Fibroblast of peridontal ligament (primary cell): ENCODE measurements at regions not wholly inside any gene's neighbourhood (a gene's known extent, or its start where the extent isn't known, plus 50 kb on each side); places are given as distances from the start of the nearest gene placed in this dataset.
"Not testable (repeated sequence)": the region's sequence is repeated elsewhere in the genome, so short reads cannot be mapped to it uniquely, and the experiment has no call there.

Experiments
- DNase-seq: peaks from one replicate; pipeline ENCODE4 v3.0.0-alpha.2; 2010; ENCODE audit errors: extremely low read depth

DNA sequence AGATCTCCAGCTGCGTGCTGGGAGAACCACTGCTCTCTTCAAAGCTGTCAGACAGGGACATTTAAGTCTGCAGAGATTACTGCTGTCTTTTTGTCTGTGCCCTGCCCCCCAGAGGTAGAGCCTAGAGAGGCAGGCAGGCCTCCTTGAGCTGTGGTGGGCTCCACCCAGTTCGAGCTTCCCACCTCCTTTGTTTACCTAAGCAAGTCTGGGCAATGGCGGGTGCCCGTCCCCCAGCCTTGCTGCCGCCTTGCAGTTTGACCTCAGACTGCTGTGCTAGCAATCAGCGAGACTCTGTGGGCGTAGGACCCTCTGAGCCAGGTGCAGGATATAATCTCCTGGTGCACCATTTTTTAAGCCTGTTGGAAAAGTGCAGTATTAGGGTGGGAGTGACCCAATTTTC, 128.6 kb downstream of the ACTR3 start:
- DNase-seq: not testable (repeated sequence)

DNA sequence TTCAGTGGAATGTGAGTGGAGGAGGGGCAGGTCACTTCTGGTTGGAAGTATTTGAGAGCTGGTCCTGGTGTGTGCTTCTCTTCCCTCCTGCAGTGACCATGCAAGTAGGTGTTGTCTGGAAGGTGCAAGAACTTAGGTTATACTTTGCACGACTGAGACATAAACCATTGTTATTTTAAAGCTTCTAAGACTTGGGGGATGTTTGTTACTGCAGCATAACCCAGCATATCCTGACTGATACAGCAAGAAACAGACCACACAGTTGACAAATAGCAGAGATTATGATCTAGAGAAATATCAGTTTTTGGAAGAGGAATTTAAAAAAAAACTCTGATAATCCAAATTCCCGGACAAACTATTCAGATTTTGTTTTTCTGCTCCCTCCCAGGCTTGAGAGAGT, 130.8 kb downstream of the ACTR3 start:
- DNase-seq: no peak

DNA sequence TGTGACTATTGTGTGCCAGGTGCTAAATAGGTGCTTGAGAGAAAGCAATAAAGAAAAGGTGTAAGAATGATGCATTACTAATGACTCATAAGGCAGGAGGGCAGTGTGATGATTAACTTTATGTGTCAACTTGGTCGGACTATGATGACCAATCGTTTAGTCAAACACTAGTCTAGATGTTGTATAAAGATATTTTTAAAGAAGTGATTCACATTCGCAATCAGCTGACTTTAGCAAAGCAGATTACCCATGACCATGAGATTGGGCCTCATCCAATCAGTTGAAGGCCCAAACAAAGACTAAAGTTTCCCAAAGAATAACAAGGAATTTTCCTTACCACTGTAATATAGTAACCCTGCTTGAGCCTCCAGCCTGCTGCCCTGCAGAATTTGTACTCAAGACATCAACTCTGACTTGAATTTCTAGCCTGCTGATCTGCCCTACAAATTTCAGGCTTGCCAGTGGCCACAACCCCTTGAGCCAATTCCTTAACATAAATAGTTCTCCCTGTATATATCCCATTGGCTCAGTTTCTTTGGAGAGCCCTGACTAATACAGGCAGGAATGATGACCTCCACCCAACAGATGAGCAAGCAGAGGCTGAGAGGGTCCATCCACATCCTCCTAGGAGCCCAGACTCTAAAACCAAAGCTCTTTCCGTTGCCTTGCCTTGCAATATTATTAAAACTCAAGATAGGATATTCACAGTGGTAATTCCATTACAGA, 132.6 kb downstream of the ACTR3 start:
- DNase-seq: peak; percentile 96

DNA sequence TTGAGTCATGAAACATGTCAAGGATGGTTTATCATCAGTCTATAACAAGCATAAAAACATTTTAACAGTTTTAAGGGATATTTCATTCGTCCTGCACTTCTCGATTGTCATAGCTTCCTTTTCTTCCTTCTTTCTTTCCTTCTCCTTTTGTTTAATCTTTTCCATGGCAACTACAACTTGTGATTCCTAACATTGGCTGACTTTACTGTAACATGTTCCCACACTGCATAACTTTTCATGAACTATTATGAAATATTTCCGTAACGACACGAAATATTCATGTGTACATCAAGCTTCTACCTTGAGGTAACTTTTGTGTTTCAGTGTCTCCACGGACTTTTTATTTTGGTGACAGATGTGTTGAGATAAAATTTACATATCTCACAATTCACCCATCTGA, 134.4 kb downstream of the ACTR3 start:
- DNase-seq: peak; percentile 12

DNA sequence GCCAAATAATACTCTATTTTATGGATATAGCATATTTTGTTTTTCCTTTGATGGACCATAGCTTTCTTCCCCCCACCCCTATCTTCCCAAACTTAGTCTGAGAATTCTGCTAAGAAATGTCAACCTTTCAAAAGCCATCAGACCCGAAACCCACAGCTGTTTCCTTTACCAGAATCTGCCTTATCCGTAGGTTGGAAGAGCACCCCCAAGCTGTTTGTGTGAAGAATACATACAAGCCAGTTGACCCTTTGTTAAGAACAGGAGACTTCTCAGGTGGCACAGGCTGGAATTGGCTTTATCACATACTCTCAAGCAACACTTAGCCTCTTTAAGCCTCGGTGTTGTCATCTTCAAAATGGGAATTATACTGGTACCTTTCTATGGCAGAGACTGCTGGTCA, 135.1 kb downstream of the ACTR3 start:
- DNase-seq: no peak

DNA sequence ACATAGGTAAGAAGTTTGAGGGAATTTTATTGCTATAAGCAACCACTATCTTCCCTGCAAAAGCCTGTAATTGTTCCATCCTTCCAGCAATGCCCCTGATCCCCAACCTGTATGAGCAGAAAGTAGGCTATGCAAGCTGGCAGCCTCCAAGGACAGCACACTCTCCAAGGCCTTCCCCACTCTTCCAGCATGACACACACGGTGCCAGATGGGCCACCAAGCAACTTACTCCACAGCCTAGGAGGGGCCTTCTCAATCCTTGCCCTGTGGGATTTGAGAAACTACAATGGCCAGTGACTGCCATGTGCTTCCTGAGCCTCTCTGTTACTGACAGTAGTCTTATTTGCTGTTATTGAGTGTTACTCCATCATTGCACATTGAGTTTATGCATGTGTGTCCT, 137.5 kb downstream of the ACTR3 start:
- no peak for DNase-seq

- no peak for DNase-seq
These were observed 142.0 kb downstream of the ACTR3 start for GRCh38 chr2:114031605-114032505.

- DNase-seq: no peak
These were observed 142.8 kb downstream of the ACTR3 start for GRCh38 chr2:114032705-114033104.

DNA sequence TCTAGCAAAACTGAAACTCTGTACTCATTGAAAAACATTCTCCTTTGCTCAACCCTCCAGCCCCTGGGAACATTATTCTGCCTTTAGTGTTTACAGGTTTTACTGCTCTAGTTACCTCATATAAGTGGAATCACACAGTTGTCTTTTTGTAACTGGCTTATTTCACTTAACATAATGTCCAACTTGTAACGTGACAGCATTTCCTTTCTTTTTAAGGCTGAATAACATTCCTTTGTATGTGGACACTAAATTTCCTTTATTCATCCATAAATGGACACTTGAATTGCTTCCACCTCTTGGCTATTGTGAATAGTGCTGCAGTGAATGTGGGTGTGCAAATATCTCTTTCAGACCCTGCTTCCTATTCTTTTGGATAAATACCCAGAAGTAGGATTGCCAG, 144.9 kb downstream of the ACTR3 start:
- DNase-seq: peak; percentile 23

DNA sequence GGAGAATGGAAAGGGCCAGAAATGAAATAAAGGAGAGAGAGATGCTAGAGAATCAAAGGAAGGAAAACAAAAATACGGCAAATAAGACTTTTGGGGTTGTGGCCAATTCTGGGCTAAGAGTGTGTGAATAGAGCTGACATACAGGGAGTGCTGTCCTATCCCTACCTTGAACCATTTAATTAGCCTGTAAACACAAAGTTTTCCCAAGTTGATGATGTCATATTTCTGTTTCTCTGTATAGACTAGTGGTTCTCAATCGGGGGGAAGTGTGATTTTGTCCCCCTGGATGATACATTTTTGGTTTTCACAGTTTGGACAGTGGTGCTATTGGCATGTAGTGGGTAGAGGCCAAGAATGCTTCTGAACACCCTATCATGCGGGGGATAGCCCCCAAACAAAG, 148.8 kb downstream of the ACTR3 start:
- DNase-seq: no peak

- DNase-seq: no peak
These were observed 149.8 kb downstream of the ACTR3 start for GRCh38 chr2:114039677-114040076.

- DNase-seq: no peak
These were observed 150.9 kb downstream of the ACTR3 start for GRCh38 chr2:114040826-114041225.

DNA sequence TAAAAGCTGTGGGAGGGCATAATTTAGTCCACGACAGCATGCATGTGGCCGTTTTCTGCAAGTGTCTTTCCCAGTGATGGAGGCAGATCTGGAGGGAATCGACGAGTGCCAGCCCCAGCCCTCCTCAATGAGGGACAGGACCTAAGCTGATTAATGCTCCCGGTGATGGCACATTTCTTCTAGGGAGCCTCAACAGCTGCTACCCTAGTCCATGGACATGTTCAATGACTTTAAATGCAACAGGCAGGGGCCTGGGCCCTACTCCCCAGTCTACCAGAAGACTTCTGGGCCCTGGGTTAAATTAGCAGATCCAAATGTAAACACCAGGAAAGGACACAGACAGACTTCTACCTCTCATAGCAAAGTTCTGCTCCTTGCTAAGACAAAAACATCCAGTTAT, 155.1 kb downstream of the ACTR3 start:
- DNase-seq: no peak

GRCh38 chr2:114046373-114046772, 156.5 kb downstream of the ACTR3 start:
- DNase-seq: no peak

GRCh38 chr2:114046866-114047435, 157.1 kb downstream of the ACTR3 start:
- DNase-seq: peak; percentile 5

GRCh38 chr2:114049280-114049679, 159.4 kb downstream of the ACTR3 start:
- no peak for DNase-seq

DNA sequence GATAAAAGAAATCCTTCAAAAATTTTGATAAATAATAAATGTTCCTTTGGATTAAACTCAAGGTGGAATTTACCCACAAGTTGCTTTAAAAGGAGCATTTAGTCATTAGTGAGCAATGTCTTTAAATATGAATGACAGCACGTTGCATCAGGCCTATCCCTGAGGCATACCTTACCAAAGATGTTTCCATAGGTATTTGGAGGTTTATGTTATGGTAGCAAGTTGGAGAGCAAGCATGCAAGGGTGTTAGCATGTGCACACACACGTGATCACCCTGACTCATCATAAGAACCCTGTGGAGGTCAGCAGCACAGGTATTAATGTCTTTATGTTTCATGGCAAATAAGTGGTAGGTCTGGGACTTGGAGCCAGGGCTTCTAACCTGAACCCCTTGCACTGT, 159.9 kb downstream of the ACTR3 start:
- no peak for DNase-seq

DNA sequence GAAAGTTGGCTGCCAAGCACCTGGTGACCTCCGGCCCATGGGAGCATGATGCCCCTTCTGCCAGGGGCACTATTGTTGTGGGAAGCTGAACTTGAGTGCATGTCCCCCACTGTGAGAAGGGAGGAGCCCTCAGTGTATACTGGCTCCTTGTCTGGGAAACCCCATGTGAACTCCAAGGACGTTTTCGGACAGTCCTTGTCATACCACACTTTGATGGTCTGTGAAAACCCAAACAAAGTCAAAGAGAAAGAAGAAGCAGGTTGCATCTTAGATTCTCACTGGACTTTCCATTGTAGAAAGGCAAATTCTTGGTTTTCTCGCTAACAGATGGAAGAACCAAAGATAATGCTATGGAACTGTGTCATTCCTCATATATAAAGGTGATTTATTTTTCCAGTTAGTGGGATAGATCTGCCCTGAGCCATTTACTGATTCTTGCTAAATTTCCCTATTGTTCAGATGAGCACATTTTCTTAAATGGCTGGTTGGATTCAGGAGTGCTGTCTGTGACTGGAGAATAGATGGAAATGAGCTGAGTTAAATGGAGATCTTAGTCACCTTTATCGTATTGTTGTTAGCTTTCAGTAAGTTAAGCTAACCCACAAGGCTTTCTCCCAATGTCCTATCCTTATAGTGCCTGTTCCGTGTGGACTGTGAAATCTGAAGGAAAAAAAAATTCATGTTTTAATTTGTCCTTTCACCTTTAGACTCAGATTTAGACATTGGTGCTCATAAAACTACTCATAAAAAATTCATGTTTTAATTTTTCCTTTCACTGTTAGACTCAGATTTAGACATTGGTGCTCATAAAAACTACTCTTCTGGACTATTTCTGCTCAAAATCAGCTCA, 166.6 kb downstream of the ACTR3 start:
- DNase-seq: no peak

DNA sequence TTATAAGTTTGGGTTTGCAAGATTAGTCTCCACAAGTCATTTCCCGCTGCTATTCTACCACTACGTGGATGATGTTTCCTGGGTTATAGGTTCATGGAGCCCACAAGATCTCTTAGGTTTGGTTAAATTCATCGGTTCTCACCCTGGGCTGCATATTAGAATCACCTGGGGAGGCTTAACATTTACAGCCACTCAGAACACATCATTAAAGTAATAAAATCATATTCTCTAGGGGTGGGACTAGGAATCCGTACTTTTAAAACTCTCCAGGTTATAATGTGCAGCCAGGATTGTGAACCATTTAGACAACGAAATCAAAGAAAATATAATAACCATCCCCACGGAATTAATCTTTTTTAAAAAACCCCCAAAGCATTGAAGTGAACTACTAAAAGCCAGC, 167.7 kb downstream of the ACTR3 start:
- no peak for DNase-seq

GRCh38 chr2:114061566-114062098, 171.7 kb downstream of the ACTR3 start:
- no peak for DNase-seq

DNA sequence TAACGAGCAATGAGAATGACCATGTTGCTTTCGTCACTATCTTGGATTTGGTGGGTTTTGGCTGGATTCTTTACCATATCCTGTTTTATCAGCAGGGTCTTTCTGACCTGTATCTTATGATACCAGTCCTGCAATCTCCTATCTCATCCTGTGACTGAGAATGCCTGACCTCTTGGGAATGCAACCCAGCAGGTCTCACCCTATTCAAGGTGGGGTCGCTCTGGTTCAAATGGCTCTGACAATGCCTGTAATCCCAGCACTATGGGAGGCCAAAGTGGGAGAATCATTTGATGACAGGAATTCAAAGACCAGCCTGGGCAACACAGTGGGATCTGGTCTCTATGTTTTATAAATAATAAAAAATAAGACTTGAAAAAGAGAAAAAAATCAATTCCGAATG, 173.5 kb downstream of the ACTR3 start:
- no peak for DNase-seq

GRCh38 chr2:114065731-114066130, 175.8 kb downstream of the ACTR3 start:
- no peak for DNase-seq
